C4-2B (cell line): ENCODE measurements at regions not wholly inside any gene's neighbourhood (a gene's known extent, or its start where the extent isn't known, plus 50 kb on each side); places are given as distances from the start of the nearest gene placed in this dataset.

ENCODE experiments used
- ZFX ChIP-seq: fragments of 450-650 bp; IDR thresholded peaks from 2 replicates; pipeline ENCODE4 v1.6.1; 2017
- TF ChIP-seq, protein P1 (sequence below): fragments of 450-650 bp; conservative IDR thresholded peaks from 2 replicates; pipeline ENCODE4 v1.5.1; 2017; ENCODE audit warnings: mild to moderate bottlenecking

DNA sequence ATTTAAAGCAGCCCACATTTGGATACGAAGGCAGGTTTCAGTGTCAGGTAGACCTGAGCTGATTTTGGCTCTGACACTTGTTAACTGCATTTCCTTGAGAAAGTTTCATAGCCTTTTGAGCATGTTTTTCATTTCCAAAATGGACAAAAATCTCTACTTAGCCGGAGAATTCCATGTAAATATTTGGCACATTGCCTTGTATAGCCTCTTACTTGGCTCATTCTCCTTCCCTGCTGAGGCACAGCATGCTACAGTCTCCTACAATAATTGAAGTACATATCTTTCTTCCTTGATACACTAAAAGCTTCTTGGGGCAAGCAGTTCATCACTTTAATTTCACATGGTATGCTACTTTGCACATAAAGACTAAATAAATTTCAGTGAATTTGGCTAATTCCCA lies 772.2 kb upstream of the CHAC2 start:
- TF ChIP-seq, protein P1, sequence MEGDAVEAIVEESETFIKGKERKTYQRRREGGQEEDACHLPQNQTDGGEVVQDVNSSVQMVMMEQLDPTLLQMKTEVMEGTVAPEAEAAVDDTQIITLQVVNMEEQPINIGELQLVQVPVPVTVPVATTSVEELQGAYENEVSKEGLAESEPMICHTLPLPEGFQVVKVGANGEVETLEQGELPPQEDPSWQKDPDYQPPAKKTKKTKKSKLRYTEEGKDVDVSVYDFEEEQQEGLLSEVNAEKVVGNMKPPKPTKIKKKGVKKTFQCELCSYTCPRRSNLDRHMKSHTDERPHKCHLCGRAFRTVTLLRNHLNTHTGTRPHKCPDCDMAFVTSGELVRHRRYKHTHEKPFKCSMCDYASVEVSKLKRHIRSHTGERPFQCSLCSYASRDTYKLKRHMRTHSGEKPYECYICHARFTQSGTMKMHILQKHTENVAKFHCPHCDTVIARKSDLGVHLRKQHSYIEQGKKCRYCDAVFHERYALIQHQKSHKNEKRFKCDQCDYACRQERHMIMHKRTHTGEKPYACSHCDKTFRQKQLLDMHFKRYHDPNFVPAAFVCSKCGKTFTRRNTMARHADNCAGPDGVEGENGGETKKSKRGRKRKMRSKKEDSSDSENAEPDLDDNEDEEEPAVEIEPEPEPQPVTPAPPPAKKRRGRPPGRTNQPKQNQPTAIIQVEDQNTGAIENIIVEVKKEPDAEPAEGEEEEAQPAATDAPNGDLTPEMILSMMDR = no peak
- no peak for TF ChIP-seq ZFX
